ENCODE measurements at regions not wholly inside any gene's neighbourhood (a gene's known extent, or its start where the extent isn't known, plus 50 kb on each side); places are given as distances from the start of the nearest gene placed in this dataset.
"Not testable (repeated sequence)": the region's sequence is repeated elsewhere in the genome, so short reads cannot be mapped to it uniquely, and the experiment has no call there.

GRCh38 chr5:17896605-17897004 lies 262.3 kb downstream of the TAF11L14 start:
- no peak for DNase-seq

GRCh38 chr5:17897776-17898175 lies 263.5 kb downstream of the TAF11L14 start:
- DNase-seq, result no peak

- DNase-seq, result no peak
These were observed 264.5 kb downstream of the TAF11L14 start for GRCh38 chr5:17898766-17899165.

GRCh38 chr5:17907094-17907493 lies 272.8 kb downstream of the TAF11L14 start:
- no peak for DNase-seq

- no peak for DNase-seq
These were observed 276.1 kb downstream of the TAF11L14 start for GRCh38 chr5:17910318-17910717.

GRCh38 chr5:17912794-17913193 lies 278.5 kb downstream of the TAF11L14 start:
- DNase-seq, result no peak

- no peak for DNase-seq
These were observed 282.2 kb downstream of the TAF11L14 start for GRCh38 chr5:17916446-17916845.

GRCh38 chr5:17917465-17917864 lies 283.2 kb downstream of the TAF11L14 start:
- no peak for DNase-seq

GRCh38 chr5:17918373-17919104 lies 284.3 kb downstream of the TAF11L14 start:
- DNase-seq, result no peak

- no peak for DNase-seq
These were observed 291.0 kb downstream of the TAF11L14 start for GRCh38 chr5:17925276-17925675.

GRCh38 chr5:17928581-17928981 lies 294.3 kb downstream of the TAF11L14 start:
- DNase-seq, result no peak

GRCh38 chr5:17929171-17929570 lies 294.9 kb downstream of the TAF11L14 start:
- no peak for DNase-seq

- no peak for DNase-seq
These were observed 296.1 kb downstream of the TAF11L14 start for GRCh38 chr5:17930346-17930745.

GRCh38 chr5:17944046-17944445 lies 309.8 kb downstream of the TAF11L14 start:
- DNase-seq, result no peak

GRCh38 chr5:17947029-17947428 lies 312.8 kb downstream of the TAF11L14 start:
- DNase-seq, result no peak

GRCh38 chr5:17951392-17952169 lies 317.3 kb downstream of the TAF11L14 start:
- no peak for DNase-seq

GRCh38 chr5:17952231-17952630 lies 318.0 kb downstream of the TAF11L14 start:
- no peak for DNase-seq

GRCh38 chr5:17964067-17964466 lies 329.8 kb downstream of the TAF11L14 start:
- DNase-seq, result no peak

GRCh38 chr5:17966640-17967402 lies 332.6 kb downstream of the TAF11L14 start:
- DNase-seq, result no peak

- no peak for DNase-seq
These were observed 342.1 kb downstream of the TAF11L14 start for GRCh38 chr5:17976404-17976803.

GRCh38 chr5:17978954-17979353 lies 344.7 kb downstream of the TAF11L14 start:
- DNase-seq, result no peak

GRCh38 chr5:17982626-17983025 lies 348.4 kb downstream of the TAF11L14 start:
- not testable (repeated sequence) for DNase-seq

GRCh38 chr5:17989036-17989435 lies 354.8 kb downstream of the TAF11L14 start:
- no peak for DNase-seq

Measured in activated CD8-positive, alpha-beta memory T cell treated with anti-CD3 and anti-CD28 coated beads for 24 hours (primary cell).